ENCODE measurements at regions not wholly inside any gene's neighbourhood (a gene's known extent, or its start where the extent isn't known, plus 50 kb on each side); places are given as distances from the start of the nearest gene placed in this dataset.
"Not testable (repeated sequence)": the region's sequence is repeated elsewhere in the genome, so short reads cannot be mapped to it uniquely, and the experiment has no call there.

DNA sequence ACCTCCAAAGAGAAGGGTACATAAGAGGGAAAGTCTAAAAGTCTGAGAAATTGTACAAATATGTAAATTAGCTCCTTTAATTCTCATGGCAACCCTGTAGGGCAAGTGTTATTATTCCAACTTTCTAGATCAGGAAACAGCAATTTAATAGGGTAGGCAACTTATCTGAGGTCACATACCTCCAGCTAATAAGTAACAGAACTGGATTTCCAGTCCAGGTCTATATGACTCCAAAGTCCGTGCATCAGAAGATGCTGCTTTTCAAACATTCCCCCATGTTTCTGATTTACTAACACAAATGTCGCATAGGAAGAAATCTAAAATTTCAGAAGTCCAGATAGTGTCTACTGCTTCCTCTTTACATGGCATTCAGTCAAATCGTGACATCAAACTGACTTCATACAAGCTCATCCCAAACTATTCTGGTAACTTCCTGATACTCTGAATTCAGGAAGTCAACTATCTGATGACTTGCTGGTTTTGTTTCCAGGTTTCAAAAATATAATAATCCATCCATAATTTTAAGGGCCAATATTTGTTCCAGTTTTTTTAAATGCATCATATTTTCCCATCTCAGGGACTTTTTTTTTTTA lies 419.3 kb upstream of the ACVR2A start:
- no peak overlapping the region for H3K4me3 ChIP-seq (ENCODE audit: low read depth, low read length)
- DNase-seq (ENCODE audit: low read depth) = no peak
- no peak for TF ChIP-seq CTCF (IDR thresholded peaks at IDR 0.05; ENCODE audit: insufficient read depth, low read depth, low read length)

GRCh38 chr2:147424766-147425165 lies 420.1 kb upstream of the ACVR2A start:
- TF ChIP-seq CTCF (IDR thresholded peaks at IDR 0.05; ENCODE audit: insufficient read depth, low read depth, low read length) = no peak
- DNase-seq (ENCODE audit: low read depth) = no peak
- H3K4me3 ChIP-seq (ENCODE audit: low read depth, low read length) = no peak overlapping the region

DNA sequence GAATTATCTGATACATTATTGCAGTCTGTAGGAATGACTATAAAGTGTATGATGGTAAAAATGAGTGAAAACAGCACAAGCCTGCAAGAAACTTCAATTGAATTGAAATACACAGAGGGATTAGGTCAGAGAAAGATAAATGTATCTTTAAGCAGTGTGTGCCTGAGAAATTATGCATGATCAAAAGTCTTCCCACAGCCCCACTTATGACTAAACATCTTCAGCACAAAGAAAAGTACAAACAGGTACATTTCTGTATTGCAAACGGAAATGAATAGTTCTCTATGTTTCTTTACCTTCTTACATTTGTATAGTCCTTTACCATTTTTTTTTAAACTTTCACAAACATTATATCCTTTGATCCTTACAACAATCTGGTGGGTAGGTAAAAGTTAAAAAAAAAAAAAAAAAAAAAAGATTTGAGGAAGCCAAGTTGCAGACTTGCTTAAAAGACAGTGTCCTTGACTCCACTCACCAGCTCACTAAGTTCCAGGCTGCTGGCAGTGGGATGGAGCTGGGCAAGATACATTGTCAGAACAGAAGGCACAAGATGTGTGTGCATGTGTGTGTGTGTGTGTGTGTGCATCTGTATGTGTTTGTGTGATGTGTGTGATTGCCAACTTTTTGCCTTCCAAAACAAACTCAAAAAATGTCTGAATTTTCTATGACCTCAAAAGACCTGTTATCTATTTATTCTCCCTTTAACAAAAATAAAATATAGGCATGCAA lies 423.7 kb upstream of the ACVR2A start:
- no peak for DNase-seq (ENCODE audit: low read depth)

DNA sequence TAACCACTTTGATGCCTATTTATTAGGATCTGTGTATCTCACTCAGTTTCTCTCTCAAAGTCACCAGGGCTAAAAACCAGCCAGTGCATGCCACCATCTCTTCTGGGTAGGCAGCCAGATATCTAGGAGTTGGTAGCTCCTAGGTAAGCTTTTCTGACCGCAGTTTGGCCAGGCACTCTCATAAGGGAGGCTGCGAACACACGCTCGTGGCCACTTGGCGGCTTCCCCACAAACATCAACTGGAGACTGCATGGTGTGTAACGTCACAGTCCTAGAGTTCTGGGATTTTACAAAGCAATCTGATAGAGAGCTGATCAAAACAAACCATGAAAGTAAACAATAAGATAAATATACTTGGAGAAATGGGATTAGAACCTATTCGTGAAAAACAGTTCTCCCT lies 424.3 kb upstream of the ACVR2A start:
- no peak overlapping the region for H3K4me3 ChIP-seq (ENCODE audit: low read depth, low read length)
- no peak for DNase-seq (ENCODE audit: low read depth)
- no peak for TF ChIP-seq CTCF (IDR thresholded peaks at IDR 0.05; ENCODE audit: insufficient read depth, low read depth, low read length)

More for the DNA sequence above, 423.7 kb upstream of the ACVR2A start:
- TF ChIP-seq CTCF (IDR thresholded peaks at IDR 0.05; ENCODE audit: insufficient read depth, low read depth, low read length) = no peak
- no peak overlapping the region for H3K4me3 ChIP-seq (ENCODE audit: low read depth, low read length)

DNA sequence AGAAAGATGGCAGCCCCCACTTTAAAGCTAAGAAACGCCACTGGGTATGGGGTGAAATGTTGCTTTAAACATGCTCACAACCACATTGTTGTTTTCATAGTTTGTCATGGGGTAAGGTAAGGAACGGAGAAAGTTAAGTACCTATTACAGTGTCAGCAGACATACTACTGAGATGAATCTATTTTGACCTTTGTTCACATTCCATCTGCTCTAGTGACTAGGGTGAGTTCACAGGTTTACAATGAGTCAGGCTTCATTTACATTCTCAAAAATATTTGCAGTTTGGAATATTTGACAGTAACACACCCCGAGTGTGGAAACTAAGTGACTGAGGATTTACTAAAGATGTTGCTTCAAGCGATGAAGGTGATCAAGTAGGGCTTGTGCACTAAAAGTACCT lies 428.7 kb upstream of the ACVR2A start:
- no peak for DNase-seq (ENCODE audit: low read depth)
- H3K4me3 ChIP-seq (ENCODE audit: low read depth, low read length) = no peak overlapping the region
- no peak for TF ChIP-seq CTCF (IDR thresholded peaks at IDR 0.05; ENCODE audit: insufficient read depth, low read depth, low read length)

- H3K4me3 ChIP-seq (ENCODE audit: low read depth, low read length); DNase-seq (ENCODE audit: low read depth): not testable (repeated sequence)
These were observed 430.2 kb upstream of the ACVR2A start for GRCh38 chr2:147414656-147415055.

DNA sequence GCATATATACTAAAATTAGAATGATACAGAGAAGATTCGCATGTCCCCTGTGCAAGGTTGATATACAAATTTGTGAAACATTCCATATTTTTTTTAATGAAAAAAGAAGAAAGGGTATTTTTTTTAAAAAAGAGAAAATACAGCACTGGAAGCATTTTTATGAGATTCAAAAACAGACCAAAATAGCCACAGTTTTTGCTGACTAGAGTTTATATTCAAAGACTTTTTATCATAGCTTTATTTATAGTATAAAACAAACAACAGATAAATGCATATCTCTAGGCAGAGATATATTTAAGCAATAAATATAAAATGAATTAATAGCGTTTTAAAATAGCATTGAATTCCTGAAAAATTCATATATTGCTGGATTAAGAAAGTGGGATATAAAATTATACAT lies 436.5 kb upstream of the ACVR2A start:
- TF ChIP-seq CTCF (IDR thresholded peaks at IDR 0.05; ENCODE audit: insufficient read depth, low read depth, low read length) = no peak
- no peak for DNase-seq (ENCODE audit: low read depth)
- H3K4me3 ChIP-seq (ENCODE audit: low read depth, low read length) = no peak overlapping the region
